ENCODE measurements at regions not wholly inside any gene's neighbourhood (a gene's known extent, or its start where the extent isn't known, plus 50 kb on each side); places are given as distances from the start of the nearest gene placed in this dataset.

- in situ Hi-C loops (cut with HindIII; ENCODE audit: low pct_ligation_motif_present, low pct_unique_long_range_greater_than_20kb, low sequenced_read_pairs): no loop called here
- DNase-seq: no peak
Measured at GRCh38 chr3:139794469-139795265, 116.9 kb upstream of the NMNAT3 start.

GRCh38 chr3:139793408-139793807 is 115.6 kb upstream of the NMNAT3 start:
- DNase-seq: no peak
- in situ Hi-C loops (cut with HindIII; ENCODE audit: low pct_ligation_motif_present, low pct_unique_long_range_greater_than_20kb, low sequenced_read_pairs): no loop called here

- in situ Hi-C loops (cut with HindIII; ENCODE audit: low pct_ligation_motif_present, low pct_unique_long_range_greater_than_20kb, low sequenced_read_pairs): no loop called here
- DNase-seq: no peak
Measured at GRCh38 chr3:139780593-139780992, 102.8 kb upstream of the NMNAT3 start.

GRCh38 chr3:139778682-139779233 is 101.0 kb upstream of the NMNAT3 start:
- in situ Hi-C loops (cut with HindIII; ENCODE audit: low pct_ligation_motif_present, low pct_unique_long_range_greater_than_20kb, low sequenced_read_pairs): no loop called here
- no peak for DNase-seq

- in situ Hi-C loops (cut with HindIII; ENCODE audit: low pct_ligation_motif_present, low pct_unique_long_range_greater_than_20kb, low sequenced_read_pairs): no loop called here
- no peak for DNase-seq
Measured at GRCh38 chr3:139774560-139775302, 97.0 kb upstream of the NMNAT3 start.

GRCh38 chr3:139772539-139773500 is 95.0 kb upstream of the NMNAT3 start:
- peak; percentile 65 for DNase-seq
- in situ Hi-C loops (cut with HindIII; ENCODE audit: low pct_ligation_motif_present, low pct_unique_long_range_greater_than_20kb, low sequenced_read_pairs): no loop called here

GRCh38 chr3:139771331-139771730 is 93.6 kb upstream of the NMNAT3 start:
- DNase-seq: no peak
- in situ Hi-C loops (cut with HindIII; ENCODE audit: low pct_ligation_motif_present, low pct_unique_long_range_greater_than_20kb, low sequenced_read_pairs): no loop called here

GRCh38 chr3:139770577-139770976 is 92.8 kb upstream of the NMNAT3 start:
- no peak for DNase-seq
- in situ Hi-C loops (cut with HindIII; ENCODE audit: low pct_ligation_motif_present, low pct_unique_long_range_greater_than_20kb, low sequenced_read_pairs): no loop called here

- in situ Hi-C loops (cut with HindIII; ENCODE audit: low pct_ligation_motif_present, low pct_unique_long_range_greater_than_20kb, low sequenced_read_pairs): no loop called here
- DNase-seq: no peak
Measured at GRCh38 chr3:139769796-139770195, 92.0 kb upstream of the NMNAT3 start.

- in situ Hi-C loops (cut with HindIII; ENCODE audit: low pct_ligation_motif_present, low pct_unique_long_range_greater_than_20kb, low sequenced_read_pairs): no loop called here
Measured at GRCh38 chr3:139764936-139765335, 87.2 kb upstream of the NMNAT3 start.

GRCh38 chr3:139764069-139764905 is 86.5 kb upstream of the NMNAT3 start:
- in situ Hi-C loops (cut with HindIII; ENCODE audit: low pct_ligation_motif_present, low pct_unique_long_range_greater_than_20kb, low sequenced_read_pairs): no loop called here
- DNase-seq: no peak

More at GRCh38 chr3:139764936-139765335, 87.2 kb upstream of the NMNAT3 start:
- peak; percentile 89 for DNase-seq

- DNase-seq: no peak
- in situ Hi-C loops (cut with HindIII; ENCODE audit: low pct_ligation_motif_present, low pct_unique_long_range_greater_than_20kb, low sequenced_read_pairs): no loop called here
Measured at GRCh38 chr3:139762302-139762701, 84.5 kb upstream of the NMNAT3 start.

- no peak for DNase-seq
- in situ Hi-C loops (cut with HindIII; ENCODE audit: low pct_ligation_motif_present, low pct_unique_long_range_greater_than_20kb, low sequenced_read_pairs): no loop called here
Measured at GRCh38 chr3:139759470-139759869, 81.7 kb upstream of the NMNAT3 start.

GRCh38 chr3:139758654-139759291 is 81.0 kb upstream of the NMNAT3 start:
- DNase-seq: no peak

GRCh38 chr3:139757448-139758030 is 79.8 kb upstream of the NMNAT3 start:
- in situ Hi-C loops (cut with HindIII; ENCODE audit: low pct_ligation_motif_present, low pct_unique_long_range_greater_than_20kb, low sequenced_read_pairs): no loop called here
- DNase-seq: no peak

More at GRCh38 chr3:139758654-139759291, 81.0 kb upstream of the NMNAT3 start:
- in situ Hi-C loops (cut with HindIII; ENCODE audit: low pct_ligation_motif_present, low pct_unique_long_range_greater_than_20kb, low sequenced_read_pairs): no loop called here

GRCh38 chr3:139756529-139757103 is 78.8 kb upstream of the NMNAT3 start:
- no peak for DNase-seq
- in situ Hi-C loops (cut with HindIII; ENCODE audit: low pct_ligation_motif_present, low pct_unique_long_range_greater_than_20kb, low sequenced_read_pairs): no loop called here

- no peak for DNase-seq
- in situ Hi-C loops (cut with HindIII; ENCODE audit: low pct_ligation_motif_present, low pct_unique_long_range_greater_than_20kb, low sequenced_read_pairs): no loop called here
Measured at GRCh38 chr3:139755551-139755950, 77.8 kb upstream of the NMNAT3 start.

Data from ACHN (cell line).